GM12864 (cell line): ENCODE measurements at regions not wholly inside any gene's neighbourhood (a gene's known extent, or its start where the extent isn't known, plus 50 kb on each side); places are given as distances from the start of the nearest gene placed in this dataset.

Experiments used
- DNase-seq: peaks from one replicate; pipeline ENCODE4 v3.0.0-alpha.2; 2011; ENCODE audit warnings: low read depth
- H3K4me3 ChIP-seq: 2 replicates; pipeline ENCODE4 v1.5.1; 2011; ENCODE audit warnings: mild to moderate bottlenecking, low read depth, low read length, control low read depth
- CTCF ChIP-seq: IDR thresholded peaks from 2 replicates; pipeline ENCODE4 v1.5.1; 2011; ENCODE audit warnings: low read depth, mild to moderate bottlenecking, moderate library complexity, low read length, control low read depth, inconsistent platforms; ENCODE audit errors: missing control alignments

DNA sequence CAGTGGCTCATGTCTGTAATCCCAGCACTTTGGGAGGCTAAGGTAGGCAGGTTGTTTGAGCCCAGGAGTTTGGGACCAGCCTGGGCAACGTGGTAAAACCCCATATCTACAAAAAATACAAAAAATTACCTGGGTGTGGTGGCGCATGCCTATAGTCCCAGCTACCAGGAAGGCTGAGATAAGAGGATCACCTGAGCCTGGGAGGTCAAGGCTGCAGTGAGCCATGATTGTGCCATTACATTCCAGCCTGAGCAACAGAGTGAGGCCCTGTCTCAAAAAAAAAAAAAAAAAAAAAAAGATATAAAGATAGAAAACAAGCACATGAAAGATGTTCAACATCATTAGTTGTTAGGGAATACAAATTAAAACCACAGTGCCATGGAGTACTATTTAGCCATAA is 65.3 kb upstream of the UGP2 start:
- TF ChIP-seq CTCF: no peak
- no peak overlapping the region for H3K4me3 ChIP-seq
- DNase-seq: no peak

GRCh38 chr2:63777816-63778215 is 63.9 kb upstream of the UGP2 start:
- TF ChIP-seq CTCF: no peak
- no peak overlapping the region for H3K4me3 ChIP-seq
- no peak for DNase-seq

DNA sequence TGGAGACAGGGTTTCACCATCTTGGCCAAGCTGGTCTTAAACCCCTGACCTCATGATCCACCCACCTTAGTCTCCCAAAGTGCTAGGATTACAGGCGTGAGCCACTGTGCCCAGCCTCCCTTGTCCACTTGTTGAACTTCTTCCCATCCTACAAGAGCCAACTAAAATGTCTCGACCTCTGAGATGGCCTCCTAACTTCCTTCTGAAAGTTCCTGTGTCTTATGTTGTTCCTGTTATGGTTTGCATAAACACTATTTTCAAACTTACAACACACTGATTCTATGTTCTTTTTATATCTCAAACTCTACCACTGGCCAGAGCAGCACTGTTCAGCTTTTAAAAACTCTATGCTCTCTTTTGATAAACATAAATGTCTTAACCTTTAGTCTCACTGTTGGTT is 63.3 kb upstream of the UGP2 start:
- no peak overlapping the region for H3K4me3 ChIP-seq
- DNase-seq: no peak
- no peak for TF ChIP-seq CTCF

DNA sequence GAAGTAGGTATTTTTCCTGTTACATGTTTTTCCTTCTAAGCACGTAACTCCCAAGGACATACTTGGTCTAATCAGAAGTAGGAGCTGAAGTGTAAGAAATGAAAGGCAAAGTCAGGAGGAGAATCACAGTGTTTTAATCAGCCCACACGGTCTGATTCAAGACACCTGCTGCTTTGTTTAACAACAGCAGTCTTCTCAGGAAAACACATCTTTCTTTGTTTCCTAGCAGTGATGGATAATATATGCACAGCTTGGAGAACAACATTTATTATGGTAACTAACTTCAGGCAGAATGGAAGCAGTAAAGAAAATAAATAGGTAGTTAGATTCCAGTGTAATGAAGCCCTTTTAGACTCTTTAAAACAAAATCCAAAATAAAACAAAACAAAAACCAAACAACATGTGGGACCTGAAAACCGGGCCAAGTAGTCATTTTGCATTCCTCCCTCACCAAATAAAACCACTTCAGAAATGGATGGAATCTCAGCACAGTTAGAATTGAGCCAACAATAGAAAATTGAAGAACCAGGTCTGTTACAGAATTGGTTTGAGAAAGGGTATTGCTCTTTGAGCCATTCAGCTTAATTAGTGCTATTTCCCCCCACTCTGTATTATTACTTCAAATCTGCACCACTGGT is 61.1 kb upstream of the UGP2 start:
- H3K4me3 ChIP-seq: no peak overlapping the region
- TF ChIP-seq CTCF: no peak
- no peak for DNase-seq

DNA sequence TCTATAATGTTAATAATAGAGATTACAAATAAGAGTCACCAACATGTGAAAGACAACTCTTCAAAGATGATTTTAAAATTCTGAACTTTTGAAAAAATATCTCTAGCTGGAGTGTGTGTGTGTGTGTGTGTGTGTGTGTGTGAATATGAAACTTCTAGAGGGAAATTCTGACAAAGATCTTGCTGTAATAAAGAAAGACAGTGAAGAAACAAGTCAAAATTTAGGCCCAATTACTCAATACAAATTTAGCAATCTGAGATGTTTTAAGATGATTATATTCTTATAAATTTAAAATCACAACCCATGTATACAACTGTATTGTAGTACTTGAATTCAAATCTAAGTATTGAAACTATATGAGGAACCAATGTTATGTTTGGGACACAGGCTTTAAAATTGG is 57.2 kb upstream of the UGP2 start:
- DNase-seq: no peak
- no peak overlapping the region for H3K4me3 ChIP-seq
- no peak for TF ChIP-seq CTCF

DNA sequence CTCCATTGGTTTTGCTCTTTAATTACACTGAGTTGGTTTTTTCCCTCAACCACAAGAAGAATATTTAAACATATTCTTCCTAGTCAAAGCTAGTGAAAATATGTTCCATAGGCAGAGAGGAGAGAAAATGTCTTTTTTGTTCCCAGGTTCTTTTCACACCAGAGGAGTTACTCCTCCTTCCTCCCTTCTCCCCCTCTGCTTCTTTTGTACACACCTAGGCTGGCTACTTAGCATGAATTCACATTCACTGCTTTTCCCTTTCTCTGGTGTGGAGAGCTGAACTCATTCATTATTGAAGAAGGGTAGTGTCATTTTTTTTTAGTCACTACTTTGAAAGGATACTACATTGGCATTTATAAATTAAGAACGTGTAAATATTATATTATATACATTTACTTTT is 56.6 kb upstream of the UGP2 start:
- DNase-seq: no peak
- H3K4me3 ChIP-seq: no peak overlapping the region
- TF ChIP-seq CTCF: no peak

- no peak overlapping the region for H3K4me3 ChIP-seq
- DNase-seq: no peak
- no peak for TF ChIP-seq CTCF
Observed at GRCh38 chr2:63786471-63786870, 55.2 kb upstream of the UGP2 start.
